ENCODE measurements at regions not wholly inside any gene's neighbourhood (a gene's known extent, or its start where the extent isn't known, plus 50 kb on each side); places are given as distances from the start of the nearest gene placed in this dataset.

DNA sequence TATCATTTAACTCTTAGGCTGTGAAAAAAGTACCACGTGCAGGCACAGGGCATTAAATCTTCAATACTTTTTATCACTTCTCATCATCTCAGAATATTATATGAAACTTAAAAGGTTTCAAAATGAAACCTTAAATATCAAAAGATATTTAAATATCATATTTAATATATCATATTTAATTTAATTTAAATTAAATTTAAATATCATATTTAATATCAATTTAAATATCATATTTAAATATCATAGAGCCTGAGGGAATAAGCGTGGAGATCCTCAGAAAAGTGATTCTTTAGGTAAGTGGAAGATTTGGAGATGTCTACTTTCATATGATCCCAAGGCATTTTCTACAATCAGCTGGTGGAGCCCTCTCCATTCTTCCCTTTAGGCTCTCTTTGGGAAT lies 716.6 kb downstream of the OTOL1 start:
- Histone ChIP-seq H3K9ac (no peak overlapping the region), H3K27me3 (no peaks in the 10 kb centered on the region), H3K36me3 (no peaks in the 10 kb centered on the region), H4K20me1 (no peaks in the 10 kb centered on the region), H3K27ac (no peak overlapping the region), H3K4me2 (no peak overlapping the region), H3K4me1 (no peaks in the 10 kb centered on the region), H3K4me3 (no peak overlapping the region), H3K9me3 (replicated peaks in 1 of 11) (no peaks in the 10 kb centered on the region)
- no peak for TF ChIP-seq Cebpa-rat (IDR thresholded peaks at IDR 0.05)

DNA sequence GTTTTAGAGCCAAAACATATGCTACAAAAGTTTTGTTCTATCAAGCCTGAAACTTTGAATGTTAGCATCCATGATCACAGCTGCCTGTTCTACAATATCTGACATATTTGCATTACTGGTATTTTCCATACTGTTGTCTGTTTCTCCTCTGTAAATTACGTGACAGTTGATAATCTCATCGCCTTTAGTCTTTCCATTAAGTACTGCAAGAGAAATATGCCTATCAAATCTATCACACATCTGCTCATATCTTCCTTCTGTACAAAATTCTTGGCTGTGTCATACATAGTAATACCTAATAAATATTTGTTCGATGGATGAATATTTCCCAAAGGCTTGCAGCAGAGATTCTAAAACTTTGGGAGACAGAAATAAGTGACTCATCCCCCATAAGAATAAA lies 717.3 kb downstream of the OTOL1 start:
- H4K20me1 ChIP-seq, result no peaks in the 10 kb centered on the region
- H3K9me3 ChIP-seq (replicated peaks in 1 of 11), result no peaks in the 10 kb centered on the region
- no peak overlapping the region for H3K4me3 ChIP-seq
- H3K27me3 ChIP-seq, result no peaks in the 10 kb centered on the region
- H3K4me1 ChIP-seq, result no peaks in the 10 kb centered on the region
- H3K36me3 ChIP-seq, result no peaks in the 10 kb centered on the region
- no peak overlapping the region for H3K27ac ChIP-seq
- H3K9ac ChIP-seq, result no peak overlapping the region
- no peak for TF ChIP-seq Cebpa-rat (IDR thresholded peaks at IDR 0.05)
- H3K4me2 ChIP-seq, result no peak overlapping the region

- no peak overlapping the region for H3K4me3 ChIP-seq
- no peaks in the 10 kb centered on the region for H4K20me1 ChIP-seq
- H3K9me3 ChIP-seq (replicated peaks in 1 of 11), result no peaks in the 10 kb centered on the region
- no peaks in the 10 kb centered on the region for H3K4me1 ChIP-seq
- no peaks in the 10 kb centered on the region for H3K27me3 ChIP-seq
- H3K9ac ChIP-seq, result no peak overlapping the region
- H3K36me3 ChIP-seq, result no peaks in the 10 kb centered on the region
- TF ChIP-seq Cebpa-rat (IDR thresholded peaks at IDR 0.05), result no peak
- no peak overlapping the region for H3K4me2 ChIP-seq
- H3K27ac ChIP-seq, result no peak overlapping the region
Measured at GRCh38 chr3:162217647-162218046, 721.0 kb downstream of the OTOL1 start.

DNA sequence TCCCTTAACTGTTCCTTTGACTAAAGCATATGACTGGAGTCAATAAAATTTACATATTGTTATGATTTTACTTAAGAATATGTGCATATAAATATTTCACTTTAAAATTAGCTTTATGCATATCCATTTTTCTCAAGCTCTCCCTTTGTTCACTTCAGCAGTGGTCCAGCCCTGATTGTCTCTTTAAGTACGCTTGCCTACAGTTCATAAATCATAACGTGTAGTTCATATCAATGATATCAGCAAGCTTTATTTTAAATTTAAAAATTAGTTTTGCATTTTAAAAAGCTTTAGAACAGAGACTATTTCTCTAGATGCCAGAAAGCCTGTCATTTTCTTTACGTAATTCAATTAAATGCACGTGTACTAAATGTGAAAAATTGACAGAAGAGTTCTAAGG lies 721.9 kb downstream of the OTOL1 start:
- Histone ChIP-seq H3K4me2 (no peak overlapping the region), H3K27ac (no peak overlapping the region), H3K9me3 (replicated peaks in 1 of 11) (no peaks in the 10 kb centered on the region), H3K36me3 (no peaks in the 10 kb centered on the region), H4K20me1 (no peaks in the 10 kb centered on the region), H3K27me3 (no peaks in the 10 kb centered on the region), H3K4me3 (no peak overlapping the region), H3K9ac (no peak overlapping the region), H3K4me1 (no peaks in the 10 kb centered on the region)
- TF ChIP-seq Cebpa-rat (IDR thresholded peaks at IDR 0.05), result no peak

GRCh38 chr3:162224746-162225145 lies 728.1 kb downstream of the OTOL1 start:
- H3K27me3 ChIP-seq, result no peaks in the 10 kb centered on the region
- TF ChIP-seq Cebpa-rat (IDR thresholded peaks at IDR 0.05), result no peak

DNA sequence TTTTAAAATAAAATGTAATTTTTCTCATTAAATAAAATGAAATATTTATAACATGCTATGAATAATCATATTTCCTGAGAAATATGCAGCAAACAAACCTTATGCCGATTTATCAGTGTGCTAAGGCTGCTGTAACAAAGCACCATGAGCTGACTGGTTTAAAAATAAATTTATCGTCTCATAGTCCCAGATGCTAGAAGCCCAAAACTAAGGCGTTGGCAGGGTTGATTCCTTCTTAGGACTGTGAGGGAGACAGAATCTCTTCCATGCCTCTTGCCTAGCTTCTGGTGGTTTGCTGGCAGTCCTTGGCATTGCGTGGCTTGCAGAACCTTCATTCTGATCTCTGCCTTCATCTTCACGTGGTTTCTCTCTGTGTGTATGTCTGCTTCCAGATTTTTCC lies 740.3 kb downstream of the OTOL1 start:
- H3K9ac ChIP-seq, result no peak overlapping the region
- no peak overlapping the region for H3K4me2 ChIP-seq
- H4K20me1 ChIP-seq, result no peaks in the 10 kb centered on the region
- no peaks in the 10 kb centered on the region for H3K36me3 ChIP-seq
- no peaks in the 10 kb centered on the region for H3K27me3 ChIP-seq
- no peak for TF ChIP-seq Cebpa-rat (IDR thresholded peaks at IDR 0.05)
- H3K4me1 ChIP-seq, result no peaks in the 10 kb centered on the region
- H3K9me3 ChIP-seq (replicated peaks in 1 of 11), result no peaks in the 10 kb centered on the region
- H3K4me3 ChIP-seq, result no peak overlapping the region
- H3K27ac ChIP-seq, result no peak overlapping the region

More at GRCh38 chr3:162224746-162225145, 728.1 kb downstream of the OTOL1 start:
- H3K9ac ChIP-seq, result no peak overlapping the region
- no peaks in the 10 kb centered on the region for H3K4me1 ChIP-seq
- H3K9me3 ChIP-seq (replicated peaks in 1 of 11), result no peaks in the 10 kb centered on the region
- H3K4me3 ChIP-seq, result no peak overlapping the region
- no peak overlapping the region for H3K27ac ChIP-seq
- no peaks in the 10 kb centered on the region for H4K20me1 ChIP-seq
- H3K36me3 ChIP-seq, result no peaks in the 10 kb centered on the region
- no peak overlapping the region for H3K4me2 ChIP-seq

GRCh38 chr3:162250782-162251181 lies 754.2 kb downstream of the OTOL1 start:
- Histone ChIP-seq H3K9ac (no peak overlapping the region), H4K20me1 (no peaks in the 10 kb centered on the region), H3K4me2 (no peak overlapping the region), H3K9me3 (replicated peaks in 1 of 11) (no peaks in the 10 kb centered on the region), H3K4me3 (no peak overlapping the region), H3K27me3 (no peaks in the 10 kb centered on the region), H3K36me3 (no peaks in the 10 kb centered on the region), H3K4me1 (no peaks in the 10 kb centered on the region), H3K27ac (no peak overlapping the region)
- no peak for TF ChIP-seq Cebpa-rat (IDR thresholded peaks at IDR 0.05)

DNA sequence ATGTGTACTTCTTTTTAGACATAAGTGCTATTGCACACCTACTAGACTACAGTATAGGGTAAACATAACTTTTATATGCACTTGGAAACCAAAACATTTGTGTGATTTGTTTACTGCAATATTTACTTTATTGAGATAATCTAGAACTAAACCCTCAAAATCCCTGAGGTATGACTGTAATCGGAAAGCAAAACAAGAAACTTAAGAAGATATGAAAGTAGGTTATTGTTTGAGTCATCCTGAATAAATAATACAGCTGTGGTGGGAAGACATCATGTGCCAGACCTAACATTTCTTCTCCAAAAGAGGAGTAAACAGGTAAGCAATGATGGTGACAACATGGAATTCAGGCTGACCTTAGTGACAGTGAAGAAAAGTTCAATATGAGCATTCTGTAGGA lies 765.5 kb downstream of the OTOL1 start:
- no peak overlapping the region for H3K4me2 ChIP-seq
- H3K9me3 ChIP-seq (replicated peaks in 1 of 11), result no peaks in the 10 kb centered on the region
- no peak for TF ChIP-seq Cebpa-rat (IDR thresholded peaks at IDR 0.05)
- no peaks in the 10 kb centered on the region for H3K4me1 ChIP-seq
- H3K27me3 ChIP-seq, result no peaks in the 10 kb centered on the region
- H3K27ac ChIP-seq, result no peak overlapping the region
- no peaks in the 10 kb centered on the region for H4K20me1 ChIP-seq
- no peak overlapping the region for H3K4me3 ChIP-seq
- H3K9ac ChIP-seq, result no peak overlapping the region
- H3K36me3 ChIP-seq, result no peaks in the 10 kb centered on the region

- Histone ChIP-seq H3K36me3 (no peaks in the 10 kb centered on the region), H3K4me2 (no peak overlapping the region), H3K9me3 (replicated peaks in 1 of 11) (no peaks in the 10 kb centered on the region), H4K20me1 (no peaks in the 10 kb centered on the region), H3K9ac (no peak overlapping the region), H3K27ac (no peak overlapping the region), H3K4me3 (no peak overlapping the region), H3K27me3 (no peaks in the 10 kb centered on the region), H3K4me1 (no peaks in the 10 kb centered on the region)
- TF ChIP-seq Cebpa-rat (IDR thresholded peaks at IDR 0.05), result no peak
Measured at GRCh38 chr3:162263596-162263995, 767.0 kb downstream of the OTOL1 start.

- Histone ChIP-seq H3K4me1 (no peaks in the 10 kb centered on the region), H3K9ac (no peak overlapping the region)
Measured at GRCh38 chr3:162269636-162270458, 773.2 kb downstream of the OTOL1 start.

More at GRCh38 chr3:162269636-162270458, 773.2 kb downstream of the OTOL1 start:
- Histone ChIP-seq H4K20me1 (no peaks in the 10 kb centered on the region), H3K27ac (no peak overlapping the region), H3K36me3 (no peaks in the 10 kb centered on the region), H3K9me3 (replicated peaks in 1 of 11) (no peaks in the 10 kb centered on the region), H3K4me2 (no peak overlapping the region), H3K27me3 (no peaks in the 10 kb centered on the region), H3K4me3 (no peak overlapping the region)
- TF ChIP-seq Cebpa-rat (IDR thresholded peaks at IDR 0.05), result no peak

All from BLaER1 treated with 17β-estradiol and CSF1 and Interleukin-3, amounts not matched to agents 10 nM and 100 nM (cell line).